ENCODE measurements at regions not wholly inside any gene's neighbourhood (a gene's known extent, or its start where the extent isn't known, plus 50 kb on each side); places are given as distances from the start of the nearest gene placed in this dataset.

- Histone ChIP-seq H3K36me3 (ENCODE audit: insufficient read depth, low read length, poor library complexity, severe bottlenecking) (no peaks in the 10 kb centered on the region), H3K4me1 (ENCODE audit: insufficient read depth, low read length, poor library complexity, severe bottlenecking) (no peaks in the 10 kb centered on the region), H3K9me3 (ENCODE audit: low read depth, low read length, poor library complexity, severe bottlenecking) (no peaks in the 10 kb centered on the region), H3K27ac (ENCODE audit: low read depth, low read length, poor library complexity, severe bottlenecking) (no peak overlapping the region), H3K27me3 (replicated peaks; ENCODE audit: insufficient read depth, low read depth, low read length, poor library complexity) (no peaks in the 10 kb centered on the region), H3K4me3 (ENCODE audit: low read depth, low read length, poor library complexity, severe bottlenecking) (no peak overlapping the region)
- TF ChIP-seq CTCF (conservative IDR thresholded peaks at IDR 0.05; ENCODE audit: low read depth, low read length), result no peak
- TF ChIP-seq EZH2 (IDR thresholded peaks at IDR 0.05; ENCODE audit: borderline replicate concordance, low read depth, low read length, poor library complexity, severe bottlenecking), result no peak
- intact Hi-C loops (cut with micrococcal nuclease; ENCODE audit: unreplicated experiment), result no loop called here
- ChIA-PET POLR2A (ENCODE audit: low non-redundant PET) (no interaction called here), CTCF (no interaction called here)
- no TSS peak for BruUV-seq (replicated peaks)
- DNase-seq (ENCODE audit: low spot score), result no peak
Observed at GRCh38 chr6:170162011-170162774, 128.7 kb downstream of the DLL1 start.

GRCh38 chr6:170160628-170161611 is 130.0 kb downstream of the DLL1 start:
- TF ChIP-seq EZH2 (IDR thresholded peaks at IDR 0.05; ENCODE audit: borderline replicate concordance, low read depth, low read length, poor library complexity, severe bottlenecking) (no peak), CTCF (conservative IDR thresholded peaks at IDR 0.05; ENCODE audit: low read depth, low read length) (no peak)
- Histone ChIP-seq H3K27ac (ENCODE audit: low read depth, low read length, poor library complexity, severe bottlenecking) (no peak overlapping the region), H3K27me3 (replicated peaks; ENCODE audit: insufficient read depth, low read depth, low read length, poor library complexity) (no peaks in the 10 kb centered on the region), H3K36me3 (ENCODE audit: insufficient read depth, low read length, poor library complexity, severe bottlenecking) (no peaks in the 10 kb centered on the region), H3K4me1 (ENCODE audit: insufficient read depth, low read length, poor library complexity, severe bottlenecking) (no peaks in the 10 kb centered on the region), H3K4me3 (ENCODE audit: low read depth, low read length, poor library complexity, severe bottlenecking) (no peak overlapping the region), H3K9me3 (ENCODE audit: low read depth, low read length, poor library complexity, severe bottlenecking) (no peaks in the 10 kb centered on the region)
- CTCF ChIA-PET, result no interaction called here
- POLR2A ChIA-PET (ENCODE audit: low non-redundant PET), result no interaction called here
- BruUV-seq (replicated peaks), result no TSS peak
- intact Hi-C loops (cut with micrococcal nuclease; ENCODE audit: unreplicated experiment), result no loop called here
- no peak for DNase-seq (ENCODE audit: low spot score)

GRCh38 chr6:170160031-170160627 is 130.7 kb downstream of the DLL1 start:
- no peaks in the 10 kb centered on the region for H3K36me3 ChIP-seq (ENCODE audit: insufficient read depth, low read length, poor library complexity, severe bottlenecking)
- ChIA-PET CTCF (no interaction called here), POLR2A (ENCODE audit: low non-redundant PET) (no interaction called here)
- H3K4me3 ChIP-seq (ENCODE audit: low read depth, low read length, poor library complexity, severe bottlenecking), result no peak overlapping the region
- DNase-seq (ENCODE audit: low spot score), result no peak
- no peaks in the 10 kb centered on the region for H3K4me1 ChIP-seq (ENCODE audit: insufficient read depth, low read length, poor library complexity, severe bottlenecking)
- TF ChIP-seq CTCF (conservative IDR thresholded peaks at IDR 0.05; ENCODE audit: low read depth, low read length), result no peak
- TF ChIP-seq EZH2 (IDR thresholded peaks at IDR 0.05; ENCODE audit: borderline replicate concordance, low read depth, low read length, poor library complexity, severe bottlenecking), result no peak
- no TSS peak for BruUV-seq (replicated peaks)
- intact Hi-C loops (cut with micrococcal nuclease; ENCODE audit: unreplicated experiment), result no loop called here
- no peaks in the 10 kb centered on the region for H3K9me3 ChIP-seq (ENCODE audit: low read depth, low read length, poor library complexity, severe bottlenecking)
- no peaks in the 10 kb centered on the region for H3K27me3 ChIP-seq (replicated peaks; ENCODE audit: insufficient read depth, low read depth, low read length, poor library complexity)
- no peak overlapping the region for H3K27ac ChIP-seq (ENCODE audit: low read depth, low read length, poor library complexity, severe bottlenecking)
